Adrenal gland (tissue), 9 donors: ENCODE measurements at regions not wholly inside any gene's neighbourhood (a gene's known extent, or its start where the extent isn't known, plus 50 kb on each side); places are given as distances from the start of the nearest gene placed in this dataset.

Experiments used
- DNase-seq, 7 donors: peaks; one replicate each; pipeline ENCODE4 v3.0.0-alpha.2; 2019 to 2020
- H3K27ac ChIP-seq, 5 donors: fragments of 200-600 bp; sonication (generic) in 4 of 5; 1 replicate in 3 of 5; 2 replicates in 2 of 5; pipeline versions ENCODE4 v1.5.1 to v1.8.0; 2016 to 2020; ENCODE audit warnings: mild to moderate bottlenecking in 1 of 5
- H3K27me3 ChIP-seq: fragments of 200-600 bp; 2 replicates; pipeline ENCODE4 v1.8.0; 2021
- H3K36me3 ChIP-seq, 2 donors: fragments of 200-600 bp; replicated peaks in 1 of 2; 1 replicate in 1 of 2; 2 replicates in 1 of 2; pipeline versions ENCODE4 v1.5.1 to v1.8.0; 2018 to 2022
- H3K4me1 ChIP-seq, 2 donors: fragments of 200-600 bp; replicated peaks in 1 of 2; 1 replicate in 1 of 2; 2 replicates in 1 of 2; pipeline versions ENCODE4 v1.5.1 to v1.8.0; 2018 to 2021
- H3K4me3 ChIP-seq, 4 donors: fragments of 200-600 bp; sonication (generic) in 3 of 4; one replicate each; pipeline ENCODE4 v1.5.1; 2016 to 2018
- H3K9me3 ChIP-seq, 3 donors: fragments of 200-600 bp; sonication (generic) in 1 of 3; replicated peaks in 1 of 3; 1 replicate in 2 of 3; 2 replicates in 1 of 3; pipeline versions ENCODE4 v1.5.1 to v1.8.0; 2016 to 2021
- POLR2A ChIP-seq, 2 donors: fragments of 450-650 bp; IDR thresholded peaks; one replicate each; pipeline ENCODE4 v1.6.1; 2017; ENCODE audit warnings: antibody characterized with exemption in 2 of 2, mild to moderate bottlenecking in 2 of 2, moderate library complexity in 1 of 2
- WGBS, 4 donors: extraction: QIAGEN DNeasy Blood & Tissue Kit in 2 of 4; methylation state at CpG; one replicate each; pipeline versions ENCODE4 v1.1.5 to v1.1.7; 2013 to 2017; 5-methylcytosine and 5-hydroxymethylcytosine counted together
- intact Hi-C, 2 donors: fragments of 100-400 bp; cut with DNase I; formaldehyde crosslinking; loops; one replicate each; pipeline versions ENCODE4 v1.14.1 to v1.15.0; 2022 to 2023
- TF ChIP-seq, protein P1 (sequence below), 6 experiments: fragments of 450-650 bp in 4 of 6; fragments of 200-600 bp in 2 of 6; sonication (generic) in 1 of 6; IDR thresholded peaks; 1 replicate in 5 of 6; 2 replicates in 1 of 6; pipeline versions ENCODE4 v1.5.1 to v1.8.0; 2016 to 2021; ENCODE audit warnings: antibody characterized with exemption in 6 of 6, mild to moderate bottlenecking in 2 of 6, moderate library complexity in 1 of 6
- donor health status: healthy with polysubstance abuse.
- donor health status: Bipolar disorder and iron deficiency.
- donor health status: DM: yes; HTN: yes; CAD: no.
- donor health status: DM: no; HTN: no; CAD: no.
- donor health status: DM: no; HTN: no; CAD: no.

DNA sequence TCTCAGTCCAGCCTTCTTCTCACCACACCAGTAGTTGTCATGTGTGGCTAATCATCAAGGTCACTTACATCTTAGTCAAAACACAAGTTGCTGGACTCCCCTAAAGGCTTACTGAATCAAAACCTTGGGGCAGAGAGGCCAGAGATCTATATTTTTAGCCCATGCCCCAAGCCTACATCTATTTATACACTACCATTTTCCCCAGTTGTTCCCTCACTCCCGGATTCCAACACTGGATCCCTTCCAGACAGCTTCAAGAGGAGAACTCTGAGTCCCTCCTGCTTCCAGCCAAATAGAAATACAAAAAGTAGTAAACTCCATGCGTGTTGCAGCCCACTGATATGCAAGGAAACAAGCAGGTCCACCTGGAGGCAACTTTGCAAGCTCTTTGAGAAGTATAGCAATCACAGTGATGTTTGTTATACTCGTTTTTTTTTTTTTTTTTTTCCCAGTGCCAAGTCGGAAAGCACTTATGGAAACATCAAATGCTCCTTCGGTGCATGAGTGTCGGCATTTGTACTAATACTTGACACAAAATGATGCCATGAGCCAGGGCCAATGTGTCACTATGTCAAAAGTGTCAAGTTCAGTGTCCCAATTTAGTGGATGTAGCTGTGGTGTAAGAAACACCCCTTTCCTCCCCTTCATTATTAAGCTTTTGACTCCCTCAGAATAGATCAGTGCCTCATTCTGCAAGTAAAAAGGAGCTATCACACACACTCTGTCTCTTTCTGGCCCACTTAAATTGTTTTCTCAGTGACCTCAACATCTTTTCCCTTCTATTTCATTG lies 594.2 kb upstream of the SGCD start:
- H3K36me3 ChIP-seq, result no peaks in the 10 kb centered on the region
- H3K4me1 ChIP-seq, result no peaks in the 10 kb centered on the region
- peaks cover 15% of the 10 kb centered on the region for H3K27me3 ChIP-seq
- H3K9me3 ChIP-seq, result no peaks in the 10 kb centered on the region
- H3K4me3 ChIP-seq, result no peak overlapping the region
- DNase-seq, result no peak
- intact Hi-C loops, result no loop called here
- H3K27ac ChIP-seq, result no peak overlapping the region
- TF ChIP-seq, protein P1, sequence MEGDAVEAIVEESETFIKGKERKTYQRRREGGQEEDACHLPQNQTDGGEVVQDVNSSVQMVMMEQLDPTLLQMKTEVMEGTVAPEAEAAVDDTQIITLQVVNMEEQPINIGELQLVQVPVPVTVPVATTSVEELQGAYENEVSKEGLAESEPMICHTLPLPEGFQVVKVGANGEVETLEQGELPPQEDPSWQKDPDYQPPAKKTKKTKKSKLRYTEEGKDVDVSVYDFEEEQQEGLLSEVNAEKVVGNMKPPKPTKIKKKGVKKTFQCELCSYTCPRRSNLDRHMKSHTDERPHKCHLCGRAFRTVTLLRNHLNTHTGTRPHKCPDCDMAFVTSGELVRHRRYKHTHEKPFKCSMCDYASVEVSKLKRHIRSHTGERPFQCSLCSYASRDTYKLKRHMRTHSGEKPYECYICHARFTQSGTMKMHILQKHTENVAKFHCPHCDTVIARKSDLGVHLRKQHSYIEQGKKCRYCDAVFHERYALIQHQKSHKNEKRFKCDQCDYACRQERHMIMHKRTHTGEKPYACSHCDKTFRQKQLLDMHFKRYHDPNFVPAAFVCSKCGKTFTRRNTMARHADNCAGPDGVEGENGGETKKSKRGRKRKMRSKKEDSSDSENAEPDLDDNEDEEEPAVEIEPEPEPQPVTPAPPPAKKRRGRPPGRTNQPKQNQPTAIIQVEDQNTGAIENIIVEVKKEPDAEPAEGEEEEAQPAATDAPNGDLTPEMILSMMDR (IDR thresholded peaks at IDR 0.05), result no peak
- TF ChIP-seq POLR2A (IDR thresholded peaks at IDR 0.05), result no peak
- 57 to 67% (median 60%) methylated on average over 6 of the region's 6 CpGs for WGBS, 4 donors

DNA sequence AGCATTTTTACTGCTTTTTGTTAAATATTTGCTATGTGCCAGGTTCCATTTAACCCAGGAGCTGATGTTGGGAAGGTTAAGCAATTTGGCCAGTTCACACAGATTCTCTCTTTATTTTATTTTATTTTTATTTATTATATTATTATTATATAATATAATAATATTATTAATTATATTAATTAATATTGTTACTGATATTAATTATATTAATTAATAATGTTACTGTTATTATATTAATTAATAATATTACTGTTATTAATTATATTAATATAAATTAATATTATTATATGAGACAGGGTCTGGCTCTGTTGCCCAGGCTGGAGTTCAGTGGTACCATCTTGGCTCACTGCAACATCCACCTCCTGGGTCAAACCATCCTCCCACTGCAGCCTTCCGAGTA lies 593.0 kb upstream of the SGCD start:
- no peak for TF ChIP-seq POLR2A (IDR thresholded peaks at IDR 0.05)
- TF ChIP-seq, protein P1 (IDR thresholded peaks at IDR 0.05), result no peak
- DNase-seq, result no peak
- no peaks in the 10 kb centered on the region for H3K36me3 ChIP-seq
- no peaks in the 10 kb centered on the region for H3K4me1 ChIP-seq
- no peak overlapping the region for H3K27ac ChIP-seq
- H3K4me3 ChIP-seq, result no peak overlapping the region
- intact Hi-C loops, result no loop called here
- H3K27me3 ChIP-seq, result peaks cover 11% of the 10 kb centered on the region
- H3K9me3 ChIP-seq, result no peaks in the 10 kb centered on the region
- 67 to 86% (median 82%) methylated on average over 1 of the region's 1 CpG for WGBS, 4 donors

DNA sequence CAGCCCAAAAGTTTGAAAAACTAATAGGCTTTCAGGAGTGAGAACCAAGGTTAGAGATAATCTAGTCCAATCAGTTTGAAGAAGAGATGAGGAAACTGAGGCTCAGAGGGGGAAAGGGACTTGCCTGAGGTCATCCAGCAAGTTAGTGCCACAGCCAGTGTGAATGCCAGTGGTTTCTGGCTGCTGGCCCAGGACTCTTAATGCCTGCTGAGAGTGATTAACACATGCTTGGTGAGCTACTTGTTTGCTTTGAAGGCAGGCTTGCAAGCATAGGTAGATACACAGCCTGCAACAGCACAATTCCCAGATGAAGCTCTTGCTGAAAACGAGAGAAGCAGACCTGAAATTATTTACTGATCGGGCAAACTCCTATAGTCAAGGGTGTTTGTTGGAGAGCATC lies 591.6 kb upstream of the SGCD start:
- H3K4me1 ChIP-seq, result no peaks in the 10 kb centered on the region
- TF ChIP-seq POLR2A (IDR thresholded peaks at IDR 0.05), result no peak
- TF ChIP-seq, protein P1 (IDR thresholded peaks at IDR 0.05), result no peak
- intact Hi-C loops, result no loop called here
- no peaks in the 10 kb centered on the region for H3K9me3 ChIP-seq
- no peak overlapping the region for H3K4me3 ChIP-seq
- no peaks in the 10 kb centered on the region for H3K36me3 ChIP-seq
- no peak overlapping the region for H3K27ac ChIP-seq
- no peak for DNase-seq
- 40 to 45% (median 44%) methylated on average over 2 of the region's 2 CpGs for WGBS, 4 donors
- no peaks in the 10 kb centered on the region for H3K27me3 ChIP-seq

DNA sequence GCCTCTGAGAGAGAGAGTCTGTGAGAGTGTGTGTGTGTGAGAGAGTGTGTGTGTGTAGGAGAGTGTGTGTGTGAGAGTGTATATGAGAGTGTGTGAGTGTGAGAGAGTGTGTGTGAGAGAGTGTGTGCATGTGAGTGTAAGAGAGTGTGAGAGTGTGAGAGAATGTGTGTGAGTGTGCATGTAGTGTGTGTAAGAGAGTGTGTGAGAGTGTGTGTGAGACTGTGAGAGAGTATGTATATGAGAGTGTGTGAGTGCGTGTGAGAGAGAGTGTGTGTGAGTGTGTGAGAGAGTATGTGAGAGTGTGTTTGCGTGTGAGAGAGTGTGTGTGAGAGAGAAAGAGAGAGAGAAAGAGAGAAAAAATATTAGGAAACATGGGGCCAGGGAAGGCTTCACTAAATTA lies 588.3 kb upstream of the SGCD start:
- intact Hi-C loops, result no loop called here
- Histone ChIP-seq H3K9me3 (no peaks in the 10 kb centered on the region), H3K4me1 (no peaks in the 10 kb centered on the region), H3K27ac (no peak overlapping the region), H3K27me3 (no peaks in the 10 kb centered on the region), H3K36me3 (no peaks in the 10 kb centered on the region), H3K4me3 (no peak overlapping the region)
- 72 to 90% (median 82%) methylated on average over 2 of the region's 2 CpGs for WGBS, 4 donors
- no peak for TF ChIP-seq POLR2A (IDR thresholded peaks at IDR 0.05)
- TF ChIP-seq, protein P1 (IDR thresholded peaks at IDR 0.05), result no peak
- no peak for DNase-seq
